Caco-2 (cell line): ENCODE measurements at regions not wholly inside any gene's neighbourhood (a gene's known extent, or its start where the extent isn't known, plus 50 kb on each side); places are given as distances from the start of the nearest gene placed in this dataset.

Experiments used
- BruUV-seq: library from RNA; stranded (reverse); fragments of 400-500 nt; replicated peaks from 2 replicates; lab custom pipeline; 2021; lab: Mats Ljungman, UMichigan
- CTCF ChIA-PET: fragments of 300-600 bp; sonication (Branson Sonifier 250); formaldehyde crosslinking; loops from one replicate; lab custom pipeline; 2022; ENCODE audit warnings: antibody characterized with exemption; lab: Charles Lee
- POLR2A ChIA-PET: fragments of 300-600 bp; sonication (Branson Sonifier 250); formaldehyde crosslinking; loops from one replicate; lab custom pipeline; 2022; ENCODE audit warnings: antibody characterized with exemption; lab: Charles Lee
- DNase-seq, 2 experiments: peaks; one replicate each; pipeline versions ENCODE4 v3.0.0 to v3.0.0-alpha.2; 2020 to 2022
- H3K27me3 ChIP-seq: replicated peaks from 2 replicates; pipeline ENCODE4 v1.6.0; 2011; ENCODE audit warnings: low read length; ENCODE audit not compliant: control insufficient read depth, insufficient read depth
- H3K36me3 ChIP-seq: 2 replicates; pipeline ENCODE4 v1.5.1; 2011; ENCODE audit warnings: low read length; ENCODE audit not compliant: control insufficient read depth, insufficient read depth
- H3K4me1 ChIP-seq: fragments of 250-450 bp; sonication (Bioruptor Pico); 2 replicates; pipeline ENCODE4 v1.5.1; 2020; ENCODE audit warnings: mild to moderate bottlenecking
- H3K4me3 ChIP-seq: 2 replicates; pipeline ENCODE4 v1.5.1; 2011; ENCODE audit warnings: low read depth, mild to moderate bottlenecking, control low read depth, low read length
- H3K9me3 ChIP-seq: fragments of 250-450 bp; sonication (Bioruptor Pico); 2 replicates; pipeline ENCODE4 v1.5.1; 2020; ENCODE audit warnings: mild to moderate bottlenecking, moderate library complexity
- H3K27ac Mint-ChIP-seq: one replicate; pipeline ENCODE4 v1.8.0; 2022; ENCODE audit warnings: mixed read lengths; ENCODE audit not compliant: unreplicated experiment
- H3K27me3 Mint-ChIP-seq: one replicate; pipeline ENCODE4 v1.8.0; 2022; ENCODE audit warnings: mixed read lengths; ENCODE audit not compliant: insufficient read depth, unreplicated experiment
- H3K36me3 Mint-ChIP-seq: one replicate; pipeline ENCODE4 v1.8.0; 2022; ENCODE audit warnings: mild to moderate bottlenecking, mixed read lengths; ENCODE audit not compliant: insufficient read depth, unreplicated experiment
- H3K4me1 Mint-ChIP-seq: one replicate; pipeline ENCODE4 v1.8.0; 2022; ENCODE audit warnings: low read depth, mixed read lengths; ENCODE audit not compliant: unreplicated experiment
- H3K4me3 Mint-ChIP-seq: one replicate; pipeline ENCODE4 v1.8.0; 2022; ENCODE audit warnings: mild to moderate bottlenecking, moderate library complexity, mixed read lengths; ENCODE audit not compliant: unreplicated experiment
- H3K9me3 Mint-ChIP-seq: one replicate; pipeline ENCODE4 v1.8.0; 2022; ENCODE audit warnings: mixed read lengths; ENCODE audit not compliant: unreplicated experiment
- intact Hi-C: fragments of 100-400 bp; cut with micrococcal nuclease; formaldehyde crosslinking; loops from one replicate; pipeline ENCODE4 v1.10.0; 2022; ENCODE audit not compliant: unreplicated experiment
- TF ChIP-seq, protein P1 (sequence below), 2 experiments: fragments of 200-600 bp in 1 of 2; IDR thresholded peaks; 1 replicate in 1 of 2; 2 replicates in 1 of 2; pipeline versions ENCODE4 v1.5.1 to v1.8.0; 2011 to 2022; ENCODE audit warnings: antibody characterized with exemption in 1 of 2, control low read depth in 1 of 2, inconsistent platforms in 1 of 2, low read depth in 1 of 2, low read length in 1 of 2, mild to moderate bottlenecking in 1 of 2, moderate library complexity in 1 of 2; ENCODE audit not compliant: insufficient read depth in 1 of 2, severe bottlenecking in 1 of 2, unreplicated experiment in 1 of 2

- no TSS peak for BruUV-seq
- Mint-ChIP-seq H3K27me3 (no peaks in the 10 kb centered on the region), H3K27ac (no peak overlapping the region), H3K36me3 (no peaks in the 10 kb centered on the region), H3K4me1 (peaks cover 46% of the 10 kb centered on the region), H3K9me3 (no peaks in the 10 kb centered on the region), H3K4me3 (no peak overlapping the region)
- POLR2A ChIA-PET = no interaction called here
- Histone ChIP-seq H3K27me3 (no peaks in the 10 kb centered on the region), H3K36me3 (no peaks in the 10 kb centered on the region), H3K4me3 (no peak overlapping the region), H3K9me3 (no peaks in the 10 kb centered on the region), H3K4me1 (peaks cover 24% of the 10 kb centered on the region)
- TF ChIP-seq, protein P1, sequence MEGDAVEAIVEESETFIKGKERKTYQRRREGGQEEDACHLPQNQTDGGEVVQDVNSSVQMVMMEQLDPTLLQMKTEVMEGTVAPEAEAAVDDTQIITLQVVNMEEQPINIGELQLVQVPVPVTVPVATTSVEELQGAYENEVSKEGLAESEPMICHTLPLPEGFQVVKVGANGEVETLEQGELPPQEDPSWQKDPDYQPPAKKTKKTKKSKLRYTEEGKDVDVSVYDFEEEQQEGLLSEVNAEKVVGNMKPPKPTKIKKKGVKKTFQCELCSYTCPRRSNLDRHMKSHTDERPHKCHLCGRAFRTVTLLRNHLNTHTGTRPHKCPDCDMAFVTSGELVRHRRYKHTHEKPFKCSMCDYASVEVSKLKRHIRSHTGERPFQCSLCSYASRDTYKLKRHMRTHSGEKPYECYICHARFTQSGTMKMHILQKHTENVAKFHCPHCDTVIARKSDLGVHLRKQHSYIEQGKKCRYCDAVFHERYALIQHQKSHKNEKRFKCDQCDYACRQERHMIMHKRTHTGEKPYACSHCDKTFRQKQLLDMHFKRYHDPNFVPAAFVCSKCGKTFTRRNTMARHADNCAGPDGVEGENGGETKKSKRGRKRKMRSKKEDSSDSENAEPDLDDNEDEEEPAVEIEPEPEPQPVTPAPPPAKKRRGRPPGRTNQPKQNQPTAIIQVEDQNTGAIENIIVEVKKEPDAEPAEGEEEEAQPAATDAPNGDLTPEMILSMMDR (IDR thresholded peaks at IDR 0.05; ENCODE audit: insufficient read depth in 1 of 2, low read depth in 1 of 2, low read length in 1 of 2, severe bottlenecking in 1 of 2, unreplicated experiment in 1 of 2) = no peak
- CTCF ChIA-PET = no interaction called here
- intact Hi-C loops = no loop called here
- no peak for DNase-seq
These were observed 169.5 kb downstream of the ZNF608 start for GRCh38 chr5:124576848-124577409.

- POLR2A ChIA-PET = interaction anchor here (0.5 kb wide), 1 partner anchor 35 kb away, joined by 3 read pairs; no protein-coding TSS in a partner anchor
- intact Hi-C loops = no loop called here
- Histone ChIP-seq H3K36me3 (no peaks in the 10 kb centered on the region), H3K27me3 (no peaks in the 10 kb centered on the region), H3K9me3 (no peaks in the 10 kb centered on the region), H3K4me3 (no peak overlapping the region), H3K4me1 (peaks cover 17% of the 10 kb centered on the region)
- CTCF ChIA-PET = no interaction called here
- Mint-ChIP-seq H3K36me3 (no peaks in the 10 kb centered on the region), H3K9me3 (no peaks in the 10 kb centered on the region), H3K27me3 (no peaks in the 10 kb centered on the region), H3K4me3 (no peak overlapping the region), H3K27ac (no peak overlapping the region), H3K4me1 (peaks cover 34% of the 10 kb centered on the region)
- DNase-seq = no peak
- no TSS peak for BruUV-seq
- TF ChIP-seq, protein P1 (IDR thresholded peaks at IDR 0.05; ENCODE audit: insufficient read depth in 1 of 2, low read depth in 1 of 2, low read length in 1 of 2, severe bottlenecking in 1 of 2, unreplicated experiment in 1 of 2) = no peak
These were observed 170.7 kb downstream of the ZNF608 start for GRCh38 chr5:124575725-124576124.

DNA sequence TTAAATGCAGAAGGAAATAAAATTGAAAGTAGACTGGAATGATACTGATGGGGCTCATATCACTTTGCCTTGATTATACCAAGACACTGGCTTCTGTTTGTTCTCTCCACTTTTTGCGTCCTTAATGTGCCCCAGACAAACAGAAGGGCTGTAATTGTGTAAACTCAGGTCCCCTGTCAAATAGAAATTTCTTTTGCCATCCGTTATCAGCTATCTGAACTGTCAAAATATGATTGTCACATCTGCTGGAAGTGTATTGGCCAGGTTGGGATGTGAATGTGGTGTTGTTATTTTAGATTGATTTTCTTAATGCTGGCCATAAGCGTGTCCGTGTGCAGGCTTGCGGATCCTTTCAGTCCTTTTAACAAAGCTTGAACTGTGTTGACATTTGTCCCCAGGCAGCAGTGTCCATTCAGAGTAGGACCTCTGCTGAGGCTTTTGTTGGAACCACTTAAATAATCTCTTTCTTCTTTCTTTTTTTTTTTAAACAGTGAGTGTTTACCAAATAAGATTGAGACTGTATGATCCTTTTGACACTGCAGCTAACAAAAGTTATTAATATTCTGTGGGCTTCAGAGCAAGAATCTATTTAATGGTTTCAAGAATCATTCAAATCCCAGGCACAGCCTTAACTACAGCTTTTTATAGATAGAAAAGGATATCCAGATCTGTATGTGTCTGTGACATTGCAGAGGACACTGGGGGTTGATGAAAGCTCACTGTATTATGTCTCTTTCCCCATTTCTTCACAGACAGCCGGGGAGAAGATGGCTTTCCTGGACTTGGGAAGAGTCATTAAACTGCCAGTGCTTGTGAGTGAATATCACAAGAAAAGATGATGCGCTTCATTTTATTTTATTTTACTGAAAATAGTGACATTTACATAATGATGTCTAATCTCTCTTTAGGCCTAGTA is 171.7 kb downstream of the ZNF608 start:
- Mint-ChIP-seq H3K4me1 (peaks cover 37% of the 10 kb centered on the region), H3K27me3 (no peaks in the 10 kb centered on the region), H3K4me3 (no peak overlapping the region), H3K36me3 (no peaks in the 10 kb centered on the region), H3K9me3 (no peaks in the 10 kb centered on the region), H3K27ac (no peak overlapping the region)
- BruUV-seq = no TSS peak
- H3K36me3 ChIP-seq = no peaks in the 10 kb centered on the region
- ChIA-PET POLR2A (no interaction called here), CTCF (no interaction called here)
- DNase-seq = no peak
- H3K4me1 ChIP-seq = peaks cover 13% of the 10 kb centered on the region
- intact Hi-C loops = no loop called here
- TF ChIP-seq, protein P1 (IDR thresholded peaks at IDR 0.05; ENCODE audit: insufficient read depth in 1 of 2, low read depth in 1 of 2, low read length in 1 of 2, severe bottlenecking in 1 of 2, unreplicated experiment in 1 of 2) = no peak
- H3K4me3 ChIP-seq = no peak overlapping the region
- H3K27me3 ChIP-seq = no peaks in the 10 kb centered on the region
- no peaks in the 10 kb centered on the region for H3K9me3 ChIP-seq
